ENCODE measurements at regions not wholly inside any gene's neighbourhood (a gene's known extent, or its start where the extent isn't known, plus 50 kb on each side); places are given as distances from the start of the nearest gene placed in this dataset.

DNA sequence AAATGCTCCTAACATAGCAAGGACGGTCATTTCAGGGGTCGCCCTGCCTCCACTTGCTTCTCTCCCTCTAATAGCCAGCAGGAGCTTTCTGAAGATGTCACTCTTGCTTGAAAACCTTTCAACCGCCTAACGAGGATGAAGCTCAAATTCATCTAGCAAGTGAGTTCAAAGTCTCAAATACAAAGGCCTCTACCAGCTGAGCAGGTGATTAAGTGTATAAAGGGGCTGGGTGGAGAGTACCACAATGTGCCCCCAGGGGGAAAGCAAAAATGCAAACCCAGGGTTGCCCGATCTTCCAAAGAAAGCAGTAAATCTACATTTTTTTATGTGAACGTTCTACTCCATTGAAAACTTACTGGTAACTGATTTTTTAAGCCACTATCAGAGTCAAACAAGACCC is 50.4 kb upstream of the GRIP2 start:
- no peak for TF ChIP-seq CTCF (IDR thresholded peaks at IDR 0.05; ENCODE audit: extremely low read depth, missing control alignments)
- DNase-seq (ENCODE audit: low spot score), result no peak

DNA sequence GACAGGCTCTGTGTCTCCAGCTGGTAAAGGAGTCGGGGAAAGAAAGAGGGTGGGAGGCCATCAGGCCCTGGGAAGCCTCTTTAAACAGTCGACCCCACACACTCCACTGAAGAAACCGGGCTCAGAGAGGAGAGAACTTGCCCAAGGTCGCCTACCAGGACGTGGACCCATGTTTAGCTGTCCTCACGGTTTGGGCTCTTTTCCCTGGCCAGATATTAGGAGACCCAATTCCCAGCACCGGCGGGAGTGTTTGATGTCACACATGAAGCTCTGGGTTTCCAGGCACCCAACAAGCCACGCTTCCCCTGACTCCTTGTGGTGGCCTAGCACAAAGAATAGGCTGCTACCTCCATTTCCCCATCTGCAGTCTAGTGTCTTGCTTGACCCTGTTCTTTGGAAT is 52.2 kb upstream of the GRIP2 start:
- TF ChIP-seq CTCF (IDR thresholded peaks at IDR 0.05; ENCODE audit: extremely low read depth, missing control alignments), result no peak
- no peak for DNase-seq (ENCODE audit: low spot score)

- no peak for TF ChIP-seq CTCF (IDR thresholded peaks at IDR 0.05; ENCODE audit: extremely low read depth, missing control alignments)
- no peak for DNase-seq (ENCODE audit: low spot score)
Observed at GRCh38 chr3:14592836-14593235, 52.7 kb upstream of the GRIP2 start.

- DNase-seq (ENCODE audit: low spot score), result no peak
- TF ChIP-seq CTCF (IDR thresholded peaks at IDR 0.05; ENCODE audit: extremely low read depth, missing control alignments), result no peak
Observed at GRCh38 chr3:14594234-14594633, 54.1 kb upstream of the GRIP2 start.

- TF ChIP-seq CTCF (IDR thresholded peaks at IDR 0.05; ENCODE audit: extremely low read depth, missing control alignments), result no peak
- DNase-seq (ENCODE audit: low spot score), result no peak
Observed at GRCh38 chr3:14595561-14595960, 55.4 kb upstream of the GRIP2 start.

DNA sequence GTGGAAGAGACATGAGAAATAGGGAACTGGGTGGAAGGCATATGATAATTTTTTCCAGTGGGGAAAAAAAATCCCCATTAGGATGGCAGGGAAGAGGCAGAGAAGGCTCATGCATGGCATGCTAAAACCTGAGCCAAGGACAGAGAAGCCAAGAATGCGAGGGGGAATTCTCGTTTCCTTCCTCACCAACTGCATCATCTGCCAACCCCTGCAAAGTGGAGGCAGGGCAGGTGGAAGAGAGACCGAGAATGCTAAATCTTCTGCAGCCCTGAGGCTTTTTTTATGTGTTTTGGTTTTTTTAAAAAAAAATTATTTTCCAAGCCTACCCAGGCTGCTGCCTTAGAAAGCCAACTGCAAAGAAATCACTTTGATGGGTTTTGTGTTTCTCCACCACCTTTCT is 54.3 kb upstream of the CCDC174 start:
- DNase-seq (ENCODE audit: low spot score), result no peak
- TF ChIP-seq CTCF (IDR thresholded peaks at IDR 0.05; ENCODE audit: extremely low read depth, missing control alignments), result no peak

- DNase-seq (ENCODE audit: low spot score), result peak; percentile 74
- no peak for TF ChIP-seq CTCF (IDR thresholded peaks at IDR 0.05; ENCODE audit: extremely low read depth, missing control alignments)
Observed at GRCh38 chr3:14598143-14598569, 53.4 kb upstream of the CCDC174 start.
